Right renal pelvis (tissue), 4 donors: ENCODE measurements at regions not wholly inside any gene's neighbourhood (a gene's known extent, or its start where the extent isn't known, plus 50 kb on each side); places are given as distances from the start of the nearest gene placed in this dataset.
"Not testable (repeated sequence)": the region's sequence is repeated elsewhere in the genome, so short reads cannot be mapped to it uniquely, and the experiment has no call there.

ENCODE experiments used
- DNase-seq, 4 donors: peaks; one replicate each; pipeline ENCODE4 v3.0.0-alpha.2; 2013; ENCODE audit warnings: low read depth in 4 of 4, low spot score in 3 of 4, missing footprints in 1 of 4

DNA sequence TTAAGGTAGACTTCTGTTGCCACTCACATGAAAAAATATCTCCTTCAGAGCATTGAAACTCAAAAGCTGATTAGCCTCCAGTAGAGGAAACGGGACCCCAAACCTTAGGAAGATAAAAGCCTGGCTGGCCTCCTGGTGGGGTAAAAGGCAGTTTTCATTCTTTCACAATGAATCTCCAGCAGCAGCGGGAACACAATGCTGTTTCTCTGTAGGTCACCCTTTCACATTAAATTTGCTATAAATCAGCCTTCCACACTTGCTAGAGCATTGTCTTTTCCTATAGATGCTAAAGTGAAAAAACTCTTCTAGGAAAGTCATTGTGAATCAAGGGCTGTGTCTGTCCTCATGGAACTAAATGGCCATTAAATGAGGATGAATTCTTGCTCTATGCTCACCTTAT is 207.3 kb upstream of the MAGEB2 start:
- DNase-seq = no peak

DNA sequence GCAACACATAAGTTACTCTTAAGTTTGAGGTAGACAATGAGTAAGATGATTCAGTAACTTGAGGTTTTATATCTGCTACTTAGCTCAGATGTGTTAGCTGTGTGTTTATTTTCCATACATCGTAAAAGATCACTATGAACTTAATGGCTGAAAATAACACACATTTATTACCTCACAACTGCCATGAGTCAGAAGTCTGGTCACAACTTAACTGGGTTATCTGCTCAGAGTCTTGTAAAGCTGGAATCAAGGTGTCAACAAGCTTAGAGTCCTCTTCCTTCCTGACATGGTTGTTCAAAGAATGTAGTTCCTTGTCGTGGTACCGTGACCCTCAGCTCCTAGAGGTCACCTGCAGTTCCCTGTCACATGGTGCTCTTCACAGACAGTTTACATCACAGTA is 204.9 kb upstream of the MAGEB2 start:
- DNase-seq = no peak

DNA sequence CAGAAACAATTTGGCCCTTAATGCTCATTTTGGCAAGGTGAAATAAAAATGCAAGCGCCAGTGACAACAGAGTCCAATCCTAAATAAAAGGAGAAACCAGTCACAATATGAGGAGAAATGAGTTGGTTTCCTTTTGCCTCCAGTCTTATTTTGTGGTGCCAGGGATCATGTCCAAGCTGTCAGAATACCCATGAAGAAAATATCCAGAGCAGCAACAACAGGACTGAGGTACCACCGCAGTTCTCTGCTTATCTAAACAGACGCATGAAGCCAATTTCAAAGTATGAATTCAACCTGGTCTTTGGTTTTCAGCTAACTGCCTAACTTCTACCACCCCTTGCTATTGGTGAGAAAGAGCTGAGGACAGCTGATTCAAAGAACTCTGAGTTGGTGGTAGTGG is 199.9 kb upstream of the MAGEB2 start:
- DNase-seq = no peak

DNA sequence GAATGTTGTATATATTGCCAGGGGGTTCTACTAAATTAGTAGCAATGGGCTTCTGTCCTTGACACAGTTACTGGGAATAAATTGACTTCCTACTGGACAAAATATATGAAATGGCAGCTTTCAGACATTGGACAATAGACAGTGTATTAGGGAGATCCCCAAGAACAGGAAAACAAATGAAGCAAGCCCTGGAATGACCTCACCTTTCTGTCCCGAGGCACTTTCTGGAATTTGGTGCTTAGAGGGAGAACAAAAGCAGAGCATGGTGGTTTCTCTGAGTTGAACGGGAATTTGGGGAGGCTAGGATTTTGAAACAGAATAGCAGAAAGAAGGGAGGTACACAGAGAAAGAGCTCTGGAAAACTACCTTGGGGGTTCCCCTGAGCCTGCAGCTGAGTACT is 187.7 kb upstream of the MAGEB2 start:
- DNase-seq = no peak

DNA sequence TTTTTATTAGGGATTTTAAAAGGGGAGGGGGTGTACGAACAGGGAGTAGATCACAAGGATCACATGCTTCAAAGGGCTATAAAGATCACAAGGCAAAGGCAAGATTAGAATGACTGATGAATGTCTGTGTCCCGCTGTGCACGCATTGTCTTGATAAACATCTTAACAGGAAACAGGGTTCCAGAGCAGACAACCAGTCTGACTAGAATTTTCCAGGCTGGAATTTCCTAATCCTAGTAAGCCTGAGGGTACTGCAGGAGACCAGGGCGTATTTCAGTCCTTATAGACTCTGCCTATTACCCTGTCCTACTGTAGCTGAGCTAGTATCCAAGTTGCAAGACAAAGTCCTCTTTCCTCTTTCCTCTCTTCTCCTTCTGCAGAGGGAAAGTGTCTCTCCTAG is 179.0 kb upstream of the MAGEB2 start:
- not testable (repeated sequence) for DNase-seq

DNA sequence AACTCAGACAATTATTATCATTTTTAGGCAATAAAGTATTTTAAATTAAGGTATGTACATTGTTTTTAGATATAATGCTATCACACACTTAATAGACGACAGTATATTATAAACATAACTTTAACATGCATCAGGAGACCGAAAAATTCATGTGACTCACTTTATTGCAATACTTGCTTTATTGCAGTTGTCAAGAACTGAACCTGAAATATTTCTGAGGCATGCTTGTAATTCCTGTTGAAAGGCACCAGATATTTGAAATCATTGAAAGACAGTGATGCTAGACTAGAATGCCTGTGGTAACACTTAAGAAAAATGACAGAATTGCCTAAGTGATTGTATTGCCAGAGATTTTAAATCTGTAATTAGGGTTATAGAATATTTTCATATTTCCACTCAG is 175.6 kb upstream of the MAGEB2 start:
- DNase-seq = no peak

DNA sequence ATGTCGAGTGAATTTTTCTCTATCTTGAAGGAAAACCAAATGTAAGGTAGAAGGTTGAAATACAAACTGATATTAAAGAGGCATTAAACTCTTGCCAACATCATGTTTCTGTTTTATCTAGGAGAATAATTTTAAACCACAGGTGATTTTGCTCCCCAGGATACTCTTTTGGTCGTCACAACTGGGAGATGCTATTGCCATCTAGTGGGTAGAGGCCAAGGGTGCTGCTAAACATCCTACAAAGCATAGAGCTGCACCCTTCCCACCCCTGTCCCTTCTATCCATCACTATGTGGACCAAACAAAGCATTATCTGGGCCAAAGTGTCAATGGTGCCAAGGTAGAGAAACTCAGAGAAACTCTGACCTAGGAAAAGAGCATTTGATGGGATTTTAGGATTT is 154.6 kb upstream of the MAGEB2 start:
- no peak for DNase-seq

DNA sequence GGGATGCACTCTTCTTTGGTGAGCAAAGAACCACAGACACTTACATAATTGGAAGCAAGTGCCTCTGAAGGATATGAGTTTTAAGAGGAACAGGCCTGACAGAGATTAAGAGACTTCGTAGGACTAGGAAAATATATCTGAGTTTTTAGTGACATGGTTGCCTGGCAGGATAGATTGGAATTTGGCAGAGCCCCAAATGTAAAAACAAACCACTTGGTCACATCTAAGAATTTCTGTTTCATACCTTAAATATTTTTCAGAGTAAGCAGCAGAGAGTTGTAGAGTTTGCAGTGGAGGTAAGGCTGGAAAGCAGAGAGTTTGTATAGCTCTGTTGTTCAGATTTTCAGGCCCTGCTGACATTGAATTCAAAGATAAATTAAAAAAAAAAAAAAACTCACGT is 150.1 kb upstream of the MAGEB2 start:
- no peak for DNase-seq

DNA sequence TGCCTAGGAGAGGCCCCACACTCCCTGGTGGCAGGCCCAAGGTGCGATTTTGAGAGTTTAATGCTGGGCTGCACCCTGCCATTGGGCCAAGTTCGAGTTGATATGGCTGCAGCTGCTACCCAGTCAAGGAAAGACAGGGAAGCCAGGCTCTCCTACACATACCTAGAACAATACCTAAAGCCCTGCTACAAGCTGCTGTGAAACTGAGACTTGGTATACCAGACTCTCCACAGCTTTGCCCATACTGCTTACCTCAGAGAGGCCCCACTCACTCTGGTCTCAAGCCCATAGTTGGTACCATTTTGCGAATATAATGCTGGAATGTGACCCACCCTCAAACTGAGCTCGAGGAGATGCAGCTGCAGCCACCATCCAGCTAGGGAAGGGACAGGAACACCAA is 147.7 kb upstream of the MAGEB2 start:
- no peak for DNase-seq

DNA sequence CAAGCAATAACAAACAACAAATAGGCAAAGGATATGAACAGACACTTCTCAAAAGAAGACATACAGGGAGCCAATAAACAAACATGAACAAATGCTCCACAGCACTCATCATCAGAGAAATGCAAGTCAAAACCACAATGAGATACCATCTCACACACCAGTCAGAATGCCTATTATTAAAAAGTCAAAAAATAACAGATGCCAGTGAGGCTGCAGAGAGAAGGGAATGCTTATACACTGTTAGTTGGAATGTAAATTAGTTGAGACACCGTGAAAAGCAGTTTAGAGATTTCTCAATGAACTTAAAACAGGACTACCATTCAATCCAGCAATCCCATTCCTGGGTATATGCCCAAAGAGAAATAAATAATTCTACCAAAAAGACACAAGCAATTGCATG is 129.8 kb upstream of the MAGEB2 start:
- no peak for DNase-seq

DNA sequence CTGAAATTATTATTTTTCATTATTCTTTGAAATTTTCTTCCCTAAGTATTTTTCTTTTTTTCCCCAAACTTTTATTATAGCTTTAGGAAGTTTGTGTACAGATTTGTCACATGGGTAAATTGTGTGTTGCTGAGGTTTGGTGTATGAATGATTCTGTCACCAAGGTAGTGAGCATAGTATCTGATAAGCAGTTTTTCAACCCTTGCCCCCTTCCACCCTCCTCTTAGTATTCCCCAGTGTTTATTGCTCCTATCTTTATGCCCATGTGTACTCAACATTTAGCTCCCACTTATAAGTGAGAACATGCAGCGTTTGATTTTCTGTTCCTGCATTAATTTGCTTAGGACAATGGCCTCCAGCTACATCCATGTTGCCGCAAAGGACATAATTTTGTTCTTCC is 103.9 kb upstream of the MAGEB2 start:
- DNase-seq = no peak

DNA sequence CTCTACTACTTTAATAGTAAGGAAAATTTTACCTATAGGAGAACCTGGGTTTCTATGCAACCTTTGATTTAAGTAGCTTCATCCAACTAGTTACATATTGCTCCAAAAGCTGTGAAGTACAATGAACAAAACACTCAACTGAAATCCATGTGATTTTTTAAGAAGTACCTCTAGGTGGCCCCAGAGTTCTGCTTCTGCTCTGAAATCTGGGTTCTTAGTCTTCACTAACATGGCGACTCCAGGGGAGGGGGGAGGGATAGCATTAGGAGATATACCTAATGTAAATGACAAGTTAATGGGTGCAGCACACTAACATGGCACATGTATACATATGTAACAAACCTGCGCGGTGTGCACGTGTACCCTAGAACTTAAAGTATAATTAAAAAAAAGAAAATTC is 73.4 kb upstream of the MAGEB2 start:
- DNase-seq = peak in 1 of 4 donors; percentile 0

DNA sequence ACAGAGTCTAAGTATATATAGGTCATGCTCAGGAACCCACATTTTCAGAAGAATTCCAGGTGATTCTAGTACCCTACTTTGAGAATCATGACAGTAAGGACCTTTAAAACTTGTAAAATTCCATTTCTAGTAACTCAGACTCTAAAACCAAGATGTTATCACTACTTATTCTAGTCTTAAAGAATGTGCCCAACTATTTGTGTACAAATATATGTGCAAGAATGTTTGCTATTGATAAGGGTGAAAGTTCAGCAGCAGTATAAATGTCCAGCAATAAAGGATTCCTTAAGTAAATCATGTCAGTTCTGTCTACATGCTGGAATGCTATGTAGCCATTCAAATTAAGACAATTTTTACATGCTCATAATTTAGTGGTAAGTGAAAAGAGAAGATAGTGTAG is 71.1 kb upstream of the MAGEB2 start:
- no peak for DNase-seq

DNA sequence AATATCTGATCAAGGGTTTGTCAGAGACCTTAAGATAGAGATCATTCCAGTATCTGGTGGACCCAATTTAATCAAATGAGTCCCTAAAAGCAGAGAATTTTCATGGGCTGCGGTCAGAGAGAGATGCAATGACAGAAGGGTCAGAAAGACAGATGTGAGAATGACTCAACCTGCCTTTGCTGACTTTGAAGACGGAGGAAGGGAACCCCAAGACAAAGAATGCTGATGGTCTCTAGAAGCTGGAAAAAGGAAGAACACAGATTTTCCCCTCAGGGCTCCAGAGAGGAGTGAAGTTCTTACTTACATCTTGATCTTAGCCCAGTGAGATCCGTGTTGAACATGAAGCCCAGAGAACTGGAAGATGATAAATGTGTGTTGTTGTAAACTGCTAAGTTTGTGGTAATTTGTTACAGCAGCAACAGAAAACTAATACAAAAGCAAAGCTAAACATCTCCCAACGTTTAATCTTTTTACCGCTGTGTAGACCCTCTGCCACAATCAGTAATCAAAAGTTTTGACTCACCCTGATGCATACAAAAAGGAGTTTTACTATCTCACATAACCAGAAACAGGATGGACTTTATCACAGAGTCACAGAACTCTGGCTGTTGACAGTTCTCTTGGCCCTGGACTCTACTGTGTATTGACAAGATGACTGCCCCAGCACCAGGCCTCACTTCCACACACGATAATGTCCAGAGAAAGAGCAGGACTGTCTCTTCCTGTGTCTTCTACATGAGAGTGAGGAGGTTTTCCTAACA is 70.2 kb upstream of the MAGEB2 start:
- no peak for DNase-seq

DNA sequence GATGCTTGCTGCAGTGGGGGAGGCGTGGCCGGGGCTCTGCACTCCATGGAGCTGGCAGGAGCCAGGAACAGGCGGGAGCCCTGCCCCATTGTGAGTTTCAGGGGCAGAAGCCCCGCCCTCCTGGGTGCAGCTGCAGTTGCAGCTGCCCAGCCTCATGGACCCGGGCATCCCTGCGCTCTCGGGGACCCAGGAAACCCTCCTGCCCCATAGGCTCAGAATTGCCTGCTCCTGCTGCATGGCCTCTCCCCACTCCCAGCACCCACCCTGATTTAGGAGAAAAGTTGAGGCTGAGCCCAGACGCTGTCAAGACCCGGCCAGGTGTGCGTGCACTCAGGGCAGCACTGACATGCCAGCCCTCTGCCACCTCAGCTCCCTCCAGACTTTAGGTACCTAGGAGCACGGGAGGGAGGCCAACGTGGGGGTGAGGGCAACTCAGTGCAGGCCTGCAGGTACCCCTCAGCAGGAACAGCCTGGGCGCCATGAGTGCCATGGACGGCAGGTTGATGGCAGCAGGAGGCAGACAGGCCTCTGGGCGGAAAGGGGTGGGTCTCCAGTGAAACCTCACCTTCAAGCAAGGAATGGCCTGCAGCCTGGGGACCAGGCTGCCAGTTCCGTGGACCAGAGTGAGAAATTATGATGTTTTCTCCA is 67.2 kb upstream of the MAGEB2 start:
- DNase-seq = no peak

DNA sequence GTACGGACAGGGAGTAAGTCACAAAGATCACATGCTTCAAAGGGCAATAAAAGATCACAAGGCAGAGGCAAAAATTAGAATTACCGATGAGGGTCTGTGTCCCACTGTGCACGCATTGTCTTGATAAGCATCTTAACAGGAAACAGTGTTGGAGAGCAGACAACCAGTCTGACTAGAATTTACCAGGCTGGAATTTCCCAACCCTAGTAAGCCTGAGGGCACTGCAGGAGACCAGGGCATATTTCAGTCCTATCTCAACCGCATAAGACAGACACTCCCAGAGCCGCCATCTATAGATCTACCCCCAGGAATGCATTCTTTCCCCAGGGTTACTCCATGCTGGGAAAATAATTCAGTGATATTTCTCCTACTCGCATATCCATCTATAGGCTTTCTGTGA is 66.2 kb upstream of the MAGEB2 start:
- not testable (repeated sequence) for DNase-seq

DNA sequence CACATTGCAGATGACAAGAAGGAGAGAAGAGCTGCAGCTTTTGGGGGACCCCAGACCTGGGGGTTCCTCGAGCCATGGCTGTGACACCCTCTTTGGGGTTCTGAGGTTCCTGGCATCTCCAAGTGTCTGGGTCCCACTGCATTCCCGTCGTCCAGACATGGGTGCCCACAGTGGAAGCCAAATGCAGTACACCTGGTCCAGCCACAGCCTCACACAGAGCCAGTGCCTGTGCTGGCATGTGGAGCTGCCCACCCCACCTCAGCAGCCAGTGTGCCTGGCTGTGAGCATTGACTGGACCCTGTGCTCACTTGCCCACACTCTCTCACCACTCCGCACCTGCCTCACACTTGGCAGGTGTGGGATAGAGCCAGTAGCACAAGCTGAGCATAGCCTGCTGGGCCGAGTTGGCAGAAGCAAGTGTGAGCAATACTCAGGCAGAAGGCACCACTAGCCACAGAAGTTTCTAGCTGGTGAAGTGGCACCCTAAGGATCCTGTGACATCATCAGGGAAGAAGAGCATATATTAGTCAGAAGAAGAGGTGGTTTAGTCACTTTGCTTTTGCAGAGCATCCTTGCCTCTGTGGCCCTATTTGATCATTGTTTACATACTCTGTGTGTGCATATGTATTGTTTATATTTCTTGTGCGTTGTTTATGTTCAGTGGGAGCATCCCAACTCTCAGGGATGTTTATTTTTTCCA is 65.0 kb upstream of the MAGEB2 start:
- no peak for DNase-seq

DNA sequence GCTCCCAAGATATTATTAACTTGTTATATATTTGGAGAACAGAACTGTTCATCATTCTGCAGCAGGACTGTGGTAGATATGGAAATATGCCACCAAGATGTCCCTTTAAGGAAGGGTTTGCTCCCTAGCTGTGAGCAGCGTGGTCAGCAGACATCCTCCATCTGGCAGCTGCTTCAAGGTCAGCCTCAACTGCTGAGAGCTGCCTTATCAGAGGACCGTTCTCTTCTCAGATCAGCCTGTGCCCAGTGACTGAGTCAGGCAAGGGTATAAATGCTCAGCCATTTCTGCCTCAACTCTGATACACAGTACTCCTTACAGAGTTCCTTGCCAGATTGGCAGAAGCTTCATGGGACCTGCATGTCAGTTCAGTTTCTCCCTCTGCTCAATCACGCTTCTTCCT is 63.4 kb upstream of the MAGEB2 start:
- no peak for DNase-seq

DNA sequence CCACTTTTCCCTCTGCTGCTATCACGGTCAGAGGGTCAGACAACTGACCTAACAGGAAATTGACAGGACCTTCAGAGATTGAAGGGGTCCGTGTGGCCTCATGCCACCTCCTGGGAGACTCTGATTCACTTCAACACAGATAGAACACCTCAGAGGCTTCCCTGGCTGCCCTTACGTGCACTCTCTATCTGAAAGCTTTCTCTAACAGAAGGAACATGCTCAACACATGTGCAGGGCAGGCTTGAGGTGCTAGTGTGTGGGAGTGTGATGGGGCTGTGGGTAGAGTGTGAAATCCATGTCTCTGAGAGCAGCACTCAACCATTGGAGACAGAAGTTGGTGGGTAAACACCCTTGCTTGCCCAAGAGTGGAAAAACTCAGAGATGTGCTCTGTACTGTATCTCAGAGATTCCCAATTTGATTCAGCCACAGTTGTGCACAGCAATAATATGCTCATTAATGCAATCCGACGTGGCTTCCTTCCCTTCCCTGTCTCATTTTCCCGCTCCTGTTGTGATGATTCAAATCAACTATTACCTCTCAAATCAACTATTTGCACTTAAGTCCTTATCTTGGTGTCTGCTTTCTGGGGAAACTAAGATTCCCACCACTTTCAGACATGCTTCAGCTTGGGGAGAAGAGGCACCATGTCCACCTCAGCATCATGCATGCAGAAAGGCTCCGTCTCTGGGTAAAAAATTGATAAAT is 62.0 kb upstream of the MAGEB2 start:
- no peak for DNase-seq

DNA sequence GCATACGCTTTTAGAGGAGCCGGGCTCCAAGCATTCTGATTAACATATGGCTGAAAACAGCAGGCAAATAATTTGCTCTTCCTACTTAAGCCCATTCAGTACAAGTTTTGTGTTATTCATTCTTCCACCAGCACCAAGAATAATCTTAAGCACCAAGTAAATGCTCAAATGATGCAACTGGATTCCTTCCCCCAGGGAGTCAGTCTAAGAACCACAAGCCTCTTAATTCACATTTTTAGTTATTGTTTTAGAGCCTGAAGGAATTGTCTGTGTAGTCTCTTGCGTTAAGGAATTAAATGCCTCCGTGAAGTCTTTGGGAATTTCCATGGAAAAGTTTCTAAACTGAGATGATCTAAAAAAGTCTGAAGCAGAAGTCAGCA is 61.5 kb upstream of the MAGEB2 start:
- no peak for DNase-seq

DNA sequence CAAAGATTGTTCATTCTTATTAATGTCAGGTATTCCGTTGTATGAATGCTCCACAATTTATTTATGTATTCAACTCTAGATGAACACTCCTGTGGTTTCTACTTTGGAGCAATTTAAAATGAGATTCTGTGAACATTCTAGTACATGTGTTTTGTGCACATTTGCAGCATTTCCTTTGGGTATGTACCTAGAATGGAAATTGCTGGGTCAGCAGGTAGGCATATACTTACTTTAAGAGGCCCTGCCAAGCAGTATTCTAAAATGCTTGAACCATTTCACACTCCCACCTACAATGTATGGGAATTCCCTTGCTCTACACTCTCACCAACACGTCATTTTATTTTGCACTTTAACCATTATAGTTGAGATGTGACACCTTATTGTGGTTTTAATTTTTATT is 59.4 kb upstream of the MAGEB2 start:
- no peak for DNase-seq
